ENCODE measurements at regions not wholly inside any gene's neighbourhood (a gene's known extent, or its start where the extent isn't known, plus 50 kb on each side); places are given as distances from the start of the nearest gene placed in this dataset.
"Not testable (repeated sequence)": the region's sequence is repeated elsewhere in the genome, so short reads cannot be mapped to it uniquely, and the experiment has no call there.

DNA sequence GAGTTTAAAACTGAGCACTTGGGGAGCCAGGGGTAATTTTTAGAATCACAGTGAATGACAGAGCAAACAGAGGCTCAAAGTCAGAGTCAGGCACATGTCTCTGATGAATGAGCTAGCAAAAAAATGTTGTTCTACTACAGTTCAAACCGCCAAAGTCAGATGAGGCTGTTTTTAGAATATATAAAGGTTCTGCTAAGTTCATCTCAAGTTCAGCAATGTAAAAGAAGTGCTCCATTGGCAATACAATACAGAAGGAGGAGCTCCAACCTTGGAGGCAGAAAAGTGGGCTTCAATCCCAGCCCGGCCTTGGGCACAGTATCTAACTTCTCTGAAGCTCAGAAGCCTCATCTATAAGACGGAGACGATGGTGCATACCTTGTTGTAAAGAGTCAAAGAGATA lies 70.1 kb upstream of the IPO5 start:
- H3K27me3 ChIP-seq (replicated peaks): no peaks in the 10 kb centered on the region
- peak; percentile 45 for DNase-seq
- no peaks in the 10 kb centered on the region for H3K36me3 ChIP-seq (replicated peaks)
- TF ChIP-seq, protein P1, sequence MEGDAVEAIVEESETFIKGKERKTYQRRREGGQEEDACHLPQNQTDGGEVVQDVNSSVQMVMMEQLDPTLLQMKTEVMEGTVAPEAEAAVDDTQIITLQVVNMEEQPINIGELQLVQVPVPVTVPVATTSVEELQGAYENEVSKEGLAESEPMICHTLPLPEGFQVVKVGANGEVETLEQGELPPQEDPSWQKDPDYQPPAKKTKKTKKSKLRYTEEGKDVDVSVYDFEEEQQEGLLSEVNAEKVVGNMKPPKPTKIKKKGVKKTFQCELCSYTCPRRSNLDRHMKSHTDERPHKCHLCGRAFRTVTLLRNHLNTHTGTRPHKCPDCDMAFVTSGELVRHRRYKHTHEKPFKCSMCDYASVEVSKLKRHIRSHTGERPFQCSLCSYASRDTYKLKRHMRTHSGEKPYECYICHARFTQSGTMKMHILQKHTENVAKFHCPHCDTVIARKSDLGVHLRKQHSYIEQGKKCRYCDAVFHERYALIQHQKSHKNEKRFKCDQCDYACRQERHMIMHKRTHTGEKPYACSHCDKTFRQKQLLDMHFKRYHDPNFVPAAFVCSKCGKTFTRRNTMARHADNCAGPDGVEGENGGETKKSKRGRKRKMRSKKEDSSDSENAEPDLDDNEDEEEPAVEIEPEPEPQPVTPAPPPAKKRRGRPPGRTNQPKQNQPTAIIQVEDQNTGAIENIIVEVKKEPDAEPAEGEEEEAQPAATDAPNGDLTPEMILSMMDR (IDR thresholded peaks at IDR 0.05; ENCODE audit: low read depth, low read length, missing control alignments): no peak
- H3K27ac ChIP-seq: no peak overlapping the region
- H3K4me3 ChIP-seq (ENCODE audit: low read depth, low read length): no peak overlapping the region
- in situ Hi-C loops (cut with HindIII; ENCODE audit: low pct_ligation_motif_present, low sequenced_read_pairs): loop anchor here (25.0 kb wide), 1 partner anchor 529 kb away; no protein-coding TSS in a partner anchor

DNA sequence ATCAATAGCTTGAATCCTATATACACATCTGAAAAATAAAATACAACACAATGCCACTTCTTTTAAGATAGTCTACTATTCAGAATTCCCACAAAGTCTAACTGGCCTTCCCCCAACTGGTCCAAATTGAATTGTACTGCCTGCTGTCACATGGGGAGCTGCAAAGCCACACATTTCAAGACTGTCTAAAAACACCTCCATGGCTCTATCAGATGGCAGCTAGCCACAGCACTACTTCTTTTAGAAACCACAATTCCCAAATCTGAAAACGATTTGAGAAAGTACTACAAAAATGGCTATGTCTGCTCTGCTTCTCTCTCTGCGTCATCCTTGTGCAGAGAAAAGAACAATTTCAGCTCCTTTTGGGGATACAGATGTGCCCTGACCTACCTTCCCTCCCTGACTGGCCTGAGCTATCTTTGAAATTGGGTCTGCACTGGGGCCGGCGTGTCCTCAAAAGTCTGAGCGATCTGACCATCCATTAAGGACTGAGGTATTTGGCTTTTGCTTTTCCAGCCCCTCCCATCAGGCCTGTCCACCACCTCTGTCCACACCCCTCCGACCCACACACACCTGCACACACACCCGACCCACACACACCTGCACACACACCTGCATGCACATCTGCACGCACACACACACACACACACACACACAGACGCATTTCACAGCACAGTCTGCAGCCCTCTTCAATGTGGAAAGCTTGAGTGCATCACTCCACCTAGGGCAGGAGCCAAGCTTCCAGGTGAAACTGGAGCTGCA lies 68.6 kb upstream of the IPO5 start:
- in situ Hi-C loops (cut with HindIII; ENCODE audit: low pct_ligation_motif_present, low sequenced_read_pairs): loop anchor here (25.0 kb wide), 1 partner anchor 527 kb away; no protein-coding TSS in a partner anchor
- TF ChIP-seq, protein P1 (IDR thresholded peaks at IDR 0.05; ENCODE audit: low read depth, low read length, missing control alignments): no peak
- no peak for DNase-seq
- Histone ChIP-seq H3K4me3 (ENCODE audit: low read depth, low read length) (no peak overlapping the region), H3K27me3 (replicated peaks) (no peaks in the 10 kb centered on the region), H3K27ac (no peak overlapping the region), H3K36me3 (replicated peaks) (no peaks in the 10 kb centered on the region)

- in situ Hi-C loops (cut with HindIII; ENCODE audit: low pct_ligation_motif_present, low sequenced_read_pairs): loop anchor here (25.0 kb wide), 1 partner anchor 527 kb away; no protein-coding TSS in a partner anchor
- H3K27ac ChIP-seq: no peak overlapping the region
- no peak overlapping the region for H3K4me3 ChIP-seq (ENCODE audit: low read depth, low read length)
- H3K36me3 ChIP-seq (replicated peaks): no peaks in the 10 kb centered on the region
- no peak for DNase-seq
- TF ChIP-seq, protein P1 (IDR thresholded peaks at IDR 0.05; ENCODE audit: low read depth, low read length, missing control alignments): no peak
- no peaks in the 10 kb centered on the region for H3K27me3 ChIP-seq (replicated peaks)
Observed at GRCh38 chr13:97885641-97886040, 67.8 kb upstream of the IPO5 start.

DNA sequence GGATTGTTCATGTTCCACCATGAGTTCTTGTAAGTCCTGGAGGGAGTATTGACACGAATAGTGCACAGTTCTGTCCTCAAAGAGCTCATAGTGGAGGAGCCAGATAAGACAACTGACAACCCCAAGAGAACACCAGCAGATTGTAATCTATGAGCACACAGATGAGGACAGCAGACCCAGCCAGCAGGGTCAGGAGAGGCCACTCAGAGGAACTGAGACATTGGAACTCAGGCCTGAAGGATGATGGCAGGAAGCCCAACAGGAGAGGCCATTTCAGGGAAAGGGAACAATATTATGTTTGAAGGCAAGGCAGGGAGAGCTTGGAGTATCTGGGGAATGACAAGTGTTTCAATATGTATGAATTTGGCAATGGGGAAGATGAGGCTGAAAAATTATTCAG lies 63.7 kb upstream of the IPO5 start:
- no peak for DNase-seq
- Histone ChIP-seq H3K36me3 (replicated peaks) (no peaks in the 10 kb centered on the region), H3K27me3 (replicated peaks) (no peaks in the 10 kb centered on the region), H3K4me3 (ENCODE audit: low read depth, low read length) (no peak overlapping the region), H3K27ac (no peak overlapping the region)
- in situ Hi-C loops (cut with HindIII; ENCODE audit: low pct_ligation_motif_present, low sequenced_read_pairs): loop anchor here (25.0 kb wide), 1 partner anchor 522 kb away; no protein-coding TSS in a partner anchor
- TF ChIP-seq, protein P1 (IDR thresholded peaks at IDR 0.05; ENCODE audit: low read depth, low read length, missing control alignments): no peak

- TF ChIP-seq, protein P1 (IDR thresholded peaks at IDR 0.05; ENCODE audit: low read depth, low read length, missing control alignments): no peak
- in situ Hi-C loops (cut with HindIII; ENCODE audit: low pct_ligation_motif_present, low sequenced_read_pairs): loop anchor here (25.0 kb wide), 1 partner anchor 522 kb away; no protein-coding TSS in a partner anchor
Observed at GRCh38 chr13:97890573-97890972, 62.9 kb upstream of the IPO5 start.

DNA sequence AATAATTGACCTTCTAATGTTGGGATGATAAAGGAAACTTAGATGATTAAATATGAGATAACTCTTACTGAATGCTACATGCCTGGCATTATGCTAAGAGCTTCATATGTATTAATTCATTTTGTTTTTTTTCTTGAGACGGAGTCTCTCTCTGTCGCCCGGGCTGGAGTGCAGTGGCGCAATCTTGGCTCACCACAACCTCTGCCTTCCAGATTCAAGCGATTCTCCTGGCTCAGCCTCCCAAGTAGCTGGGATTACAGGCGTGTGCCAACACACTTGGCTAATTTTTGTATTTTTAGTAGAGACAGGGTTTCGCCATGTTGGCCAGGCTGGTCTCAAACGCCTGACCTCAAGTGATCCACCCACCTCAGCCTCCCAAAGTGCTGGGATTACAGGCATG lies 61.5 kb upstream of the IPO5 start:
- in situ Hi-C loops (cut with HindIII; ENCODE audit: low pct_ligation_motif_present, low sequenced_read_pairs): loop anchor here (25.0 kb wide), 1 partner anchor 520 kb away; no protein-coding TSS in a partner anchor

More at GRCh38 chr13:97890573-97890972, 62.9 kb upstream of the IPO5 start:
- Histone ChIP-seq H3K36me3 (replicated peaks) (no peaks in the 10 kb centered on the region), H3K4me3 (ENCODE audit: low read depth, low read length) (no peak overlapping the region), H3K27ac (no peak overlapping the region), H3K27me3 (replicated peaks) (no peaks in the 10 kb centered on the region)
- no peak for DNase-seq

More for the DNA sequence above, 61.5 kb upstream of the IPO5 start:
- not testable (repeated sequence) for H3K36me3 ChIP-seq (replicated peaks); H3K4me3 ChIP-seq (ENCODE audit: low read depth, low read length); H3K27me3 ChIP-seq (replicated peaks); DNase-seq; H3K27ac ChIP-seq

All from brain microvascular endothelial cell (primary cell).